OCI-LY3 (cell line): ENCODE measurements at regions not wholly inside any gene's neighbourhood (a gene's known extent, or its start where the extent isn't known, plus 50 kb on each side); places are given as distances from the start of the nearest gene placed in this dataset.

Experiments
- H2AFZ ChIP-seq: fragments of 200-600, 300-600 bp; shearing (Covaris generic); 2 replicates; pipeline ENCODE4 v1.6.0; 2014; ENCODE audit warnings: antibody characterized with exemption, low read depth, low read length
- H3K27ac ChIP-seq: fragments of 200-600, 300-600 bp; sonication (generic); 2 replicates; pipeline ENCODE4 v1.5.1; 2014; ENCODE audit warnings: mild to moderate bottlenecking, low read length, moderate library complexity, mixed read lengths
- H3K27me3 ChIP-seq: fragments of 200-600, 300-600 bp; sonication (generic); 2 replicates; pipeline ENCODE4 v1.6.1; 2014; ENCODE audit warnings: low read depth, low read length, mixed read lengths
- H3K36me3 ChIP-seq: fragments of 200-600, 300-600 bp; sonication (generic); replicated peaks from 2 replicates; pipeline ENCODE3; 2014; ENCODE audit warnings: low read depth, low read length, mixed read lengths
- H3K4me1 ChIP-seq: fragments of 300-600, 200-600 bp; sonication (generic); 2 replicates; pipeline ENCODE4 v1.6.1; 2014; ENCODE audit warnings: low read length, mixed read lengths
- H3K4me2 ChIP-seq: fragments of 200-600, 300-600 bp; sonication (generic); 2 replicates; pipeline ENCODE4 v1.6.1; 2014; ENCODE audit warnings: low read length, mixed read lengths
- H3K4me3 ChIP-seq: fragments of 300-600, 200-600 bp; sonication (generic); 2 replicates; pipeline ENCODE4 v1.5.1; 2014; ENCODE audit warnings: antibody characterized with exemption, mild to moderate bottlenecking, low read length, moderate library complexity
- H3K79me2 ChIP-seq: fragments of 300-600, 200-600 bp; shearing (Covaris generic); 2 replicates; pipeline ENCODE4 v1.6.1; 2014; ENCODE audit warnings: mild to moderate bottlenecking, low read length, mixed read lengths
- H3K9ac ChIP-seq: fragments of 300-600, 200-600 bp; shearing (Covaris generic); 2 replicates; pipeline ENCODE4 v1.6.0; 2014; ENCODE audit warnings: mild to moderate bottlenecking, low read length, moderate library complexity
- H3K9me3 ChIP-seq: fragments of 200-600, 300-600 bp; shearing (Covaris generic); 2 replicates; pipeline ENCODE4 v1.6.1; 2014; ENCODE audit warnings: low read length, mixed read lengths; ENCODE audit not compliant: insufficient read depth
- H4K20me1 ChIP-seq: fragments of 200-600, 300-600 bp; sonication (generic); 2 replicates; pipeline ENCODE4 v1.6.1; 2016; ENCODE audit warnings: low read length, mixed read lengths; ENCODE audit not compliant: insufficient read depth
- EZH2phosphoT487 ChIP-seq: fragments of 200-600 bp; shearing (Covaris generic); IDR thresholded peaks from 2 replicates; pipeline ENCODE4 v1.6.1; 2018; ENCODE audit warnings: antibody characterized with exemption, mixed run types, low read depth
- TF ChIP-seq, protein P1 (sequence below): fragments of 200-600, 300-600 bp; sonication (generic); IDR thresholded peaks from 2 replicates; pipeline ENCODE4 v1.5.1; 2014; ENCODE audit warnings: antibody characterized with exemption, low read length, low read depth

DNA sequence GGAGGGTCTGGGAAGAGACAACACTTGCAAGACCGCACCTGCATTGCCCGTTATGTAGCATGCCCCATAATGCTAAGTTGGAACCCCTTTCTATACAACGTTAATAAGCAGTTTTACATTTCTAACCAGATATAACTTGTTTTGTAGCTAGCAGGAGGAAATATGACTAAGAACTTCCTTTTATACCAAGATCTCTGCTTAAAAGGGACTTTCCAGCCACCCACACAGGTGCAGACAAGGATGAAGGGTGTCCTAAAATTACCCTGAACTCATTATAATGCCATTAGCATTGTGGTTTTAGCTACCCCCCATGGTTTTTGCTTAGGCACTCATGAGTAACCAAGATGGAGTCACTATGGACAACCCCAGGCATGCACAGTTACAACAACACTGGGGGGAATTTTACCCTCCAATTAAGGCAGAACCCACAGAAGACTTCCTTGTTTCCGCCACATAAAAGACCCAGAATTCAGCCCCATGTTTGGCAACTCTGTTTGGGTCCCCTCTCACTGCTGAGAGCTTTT lies 362.8 kb downstream of the CBLN2 start:
- Histone ChIP-seq H3K9ac (peak overlapping the region; percentile 53; the same call in 1 of the 2 replicates), H2AFZ (peak overlapping the region; percentile 31; the same call in 1 of the 2 replicates), H3K79me2 (no peaks in the 10 kb centered on the region), H4K20me1 (no peaks in the 10 kb centered on the region), H3K36me3 (peaks cover 74% of the 10 kb centered on the region), H3K4me2 (peak overlapping the region; percentile 38), H3K4me1 (peaks cover 25% of the 10 kb centered on the region), H3K4me3 (peak overlapping the region; percentile 6; the same call in 1 of the 2 replicates), H3K9me3 (peaks cover 61% of the 10 kb centered on the region), H3K27me3 (no peaks in the 10 kb centered on the region), H3K27ac (peak overlapping the region; percentile 92)
- no peak for TF ChIP-seq EZH2phosphoT487
- TF ChIP-seq, protein P1, sequence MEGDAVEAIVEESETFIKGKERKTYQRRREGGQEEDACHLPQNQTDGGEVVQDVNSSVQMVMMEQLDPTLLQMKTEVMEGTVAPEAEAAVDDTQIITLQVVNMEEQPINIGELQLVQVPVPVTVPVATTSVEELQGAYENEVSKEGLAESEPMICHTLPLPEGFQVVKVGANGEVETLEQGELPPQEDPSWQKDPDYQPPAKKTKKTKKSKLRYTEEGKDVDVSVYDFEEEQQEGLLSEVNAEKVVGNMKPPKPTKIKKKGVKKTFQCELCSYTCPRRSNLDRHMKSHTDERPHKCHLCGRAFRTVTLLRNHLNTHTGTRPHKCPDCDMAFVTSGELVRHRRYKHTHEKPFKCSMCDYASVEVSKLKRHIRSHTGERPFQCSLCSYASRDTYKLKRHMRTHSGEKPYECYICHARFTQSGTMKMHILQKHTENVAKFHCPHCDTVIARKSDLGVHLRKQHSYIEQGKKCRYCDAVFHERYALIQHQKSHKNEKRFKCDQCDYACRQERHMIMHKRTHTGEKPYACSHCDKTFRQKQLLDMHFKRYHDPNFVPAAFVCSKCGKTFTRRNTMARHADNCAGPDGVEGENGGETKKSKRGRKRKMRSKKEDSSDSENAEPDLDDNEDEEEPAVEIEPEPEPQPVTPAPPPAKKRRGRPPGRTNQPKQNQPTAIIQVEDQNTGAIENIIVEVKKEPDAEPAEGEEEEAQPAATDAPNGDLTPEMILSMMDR: no peak

DNA sequence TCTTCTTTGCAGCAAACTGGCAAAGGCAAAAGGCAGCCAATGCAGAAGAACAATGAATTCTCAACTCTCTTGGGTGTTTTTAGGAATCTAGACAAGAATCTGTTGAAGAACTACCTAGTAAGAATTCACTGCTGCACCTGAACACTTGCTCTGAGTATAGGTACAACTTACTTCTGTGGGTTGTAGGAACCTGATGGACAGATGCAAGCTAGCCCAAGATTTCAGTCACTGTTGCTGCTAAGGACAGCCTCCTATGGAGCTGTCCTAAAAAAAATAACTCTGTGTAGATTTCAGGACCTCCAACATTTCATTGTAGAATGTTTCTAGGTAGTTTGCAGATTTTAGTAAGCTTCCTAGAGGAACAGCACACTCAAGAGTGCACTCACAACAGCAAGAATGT lies 363.5 kb downstream of the CBLN2 start:
- H4K20me1 ChIP-seq: no peaks in the 10 kb centered on the region
- H3K36me3 ChIP-seq: peaks cover 74% of the 10 kb centered on the region
- H3K4me1 ChIP-seq: peaks cover 25% of the 10 kb centered on the region
- no peaks in the 10 kb centered on the region for H3K27me3 ChIP-seq
- peak overlapping the region; percentile 6 for H3K4me3 ChIP-seq
- peak overlapping the region; percentile 38 for H3K4me2 ChIP-seq
- peak overlapping the region; percentile 31; the same call in 1 of the 2 replicates for H2AFZ ChIP-seq
- no peak for TF ChIP-seq EZH2phosphoT487
- TF ChIP-seq, protein P1: 0 out of 2 replicates have a peak, but pooled peaks have one; percentile 9
- peak overlapping the region; percentile 92 for H3K27ac ChIP-seq
- H3K79me2 ChIP-seq: no peaks in the 10 kb centered on the region
- peak overlapping the region; percentile 53 for H3K9ac ChIP-seq
- H3K9me3 ChIP-seq: peaks cover 61% of the 10 kb centered on the region

DNA sequence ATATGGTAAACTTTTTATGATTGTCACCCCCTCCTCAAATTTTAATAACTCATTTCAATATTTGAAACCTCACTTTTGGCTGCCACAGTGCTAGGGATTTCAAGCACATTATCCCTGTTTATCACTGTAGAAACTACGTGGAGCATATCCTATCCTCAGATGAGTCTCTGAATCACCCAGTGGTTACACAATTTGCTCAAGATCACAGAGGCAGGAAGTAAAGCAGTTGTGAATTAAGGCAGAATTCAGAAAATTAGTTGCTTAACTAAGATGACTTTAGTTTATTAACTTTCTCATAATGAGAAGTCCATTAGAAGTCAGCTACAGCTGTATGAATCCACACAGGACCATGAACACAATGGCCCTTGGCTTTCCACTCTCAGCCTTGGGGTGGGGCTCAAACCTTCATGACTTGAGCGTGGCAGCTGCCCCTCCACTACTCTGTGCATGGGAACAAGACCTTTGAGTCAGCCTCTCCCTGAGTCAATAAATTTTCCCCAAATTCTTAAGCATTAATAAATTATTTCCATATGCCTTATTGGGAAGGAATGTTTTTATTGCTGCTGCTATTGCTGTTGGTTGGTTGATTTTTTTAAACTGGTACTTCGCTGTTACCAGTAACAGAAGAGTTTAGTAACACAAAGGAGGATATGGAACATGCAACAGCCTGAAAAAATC lies 369.0 kb downstream of the CBLN2 start:
- Histone ChIP-seq H3K4me3 (no peak overlapping the region), H3K27ac (no peak overlapping the region), H3K9me3 (peaks cover 51% of the 10 kb centered on the region), H4K20me1 (no peaks in the 10 kb centered on the region), H3K36me3 (peaks cover 70% of the 10 kb centered on the region), H3K4me1 (peaks cover 6% of the 10 kb centered on the region), H3K79me2 (no peaks in the 10 kb centered on the region), H3K27me3 (no peaks in the 10 kb centered on the region), H2AFZ (no peak overlapping the region), H3K9ac (no peak overlapping the region), H3K4me2 (no peak overlapping the region)
- no peak for TF ChIP-seq EZH2phosphoT487
- TF ChIP-seq, protein P1: no peak

GRCh38 chr18:72171596-72171995 lies 372.5 kb downstream of the CBLN2 start:
- no peaks in the 10 kb centered on the region for H4K20me1 ChIP-seq
- H3K9me3 ChIP-seq: peaks cover 35% of the 10 kb centered on the region
- no peak overlapping the region for H3K4me3 ChIP-seq
- peaks cover 41% of the 10 kb centered on the region for H3K36me3 ChIP-seq
- no peak overlapping the region for H3K4me2 ChIP-seq
- H3K9ac ChIP-seq: no peak overlapping the region
- no peaks in the 10 kb centered on the region for H3K4me1 ChIP-seq
- H2AFZ ChIP-seq: 0 out of 2 replicates have a peak overlapping the region, but pooled peaks have one; percentile 2
- no peaks in the 10 kb centered on the region for H3K27me3 ChIP-seq
- H3K27ac ChIP-seq: no peak overlapping the region
- H3K79me2 ChIP-seq: no peaks in the 10 kb centered on the region
- no peak for TF ChIP-seq EZH2phosphoT487
- TF ChIP-seq, protein P1: no peak
